ENCODE measurements at regions not wholly inside any gene's neighbourhood (a gene's known extent, or its start where the extent isn't known, plus 50 kb on each side); places are given as distances from the start of the nearest gene placed in this dataset.

- Histone ChIP-seq H3K27me3 (no peaks in the 10 kb centered on the region), H3K36me3 (no peaks in the 10 kb centered on the region), H3K4me1 (no peaks in the 10 kb centered on the region), H3K4me3 (ENCODE audit: low read depth, low read length) (no peak overlapping the region), H3K9me3 (no peaks in the 10 kb centered on the region)
- no peak for TF ChIP-seq CTCF (IDR thresholded peaks at IDR 0.05; ENCODE audit: low read depth, low read length)
- no peak for DNase-seq
These were observed 54.9 kb upstream of the PDE5A start for GRCh38 chr4:119683518-119683917.

- Histone ChIP-seq H3K4me3 (ENCODE audit: low read depth, low read length) (no peak overlapping the region), H3K36me3 (no peaks in the 10 kb centered on the region), H3K9me3 (no peaks in the 10 kb centered on the region), H3K27me3 (no peaks in the 10 kb centered on the region), H3K4me1 (no peaks in the 10 kb centered on the region)
- no peak for TF ChIP-seq CTCF (IDR thresholded peaks at IDR 0.05; ENCODE audit: low read depth, low read length)
- DNase-seq = no peak
These were observed 53.5 kb upstream of the PDE5A start for GRCh38 chr4:119682099-119682498.

GRCh38 chr4:119679251-119679650 lies 50.6 kb upstream of the PDE5A start:
- no peak for DNase-seq
- H3K4me3 ChIP-seq (ENCODE audit: low read depth, low read length) = no peak overlapping the region
- no peaks in the 10 kb centered on the region for H3K36me3 ChIP-seq
- no peak for TF ChIP-seq CTCF (IDR thresholded peaks at IDR 0.05; ENCODE audit: low read depth, low read length)
- H3K9me3 ChIP-seq = no peaks in the 10 kb centered on the region
- H3K27me3 ChIP-seq = no peaks in the 10 kb centered on the region
- no peaks in the 10 kb centered on the region for H3K4me1 ChIP-seq

GRCh38 chr4:119678761-119679160 lies 50.2 kb upstream of the PDE5A start:
- no peaks in the 10 kb centered on the region for H3K4me1 ChIP-seq
- no peak for TF ChIP-seq CTCF (IDR thresholded peaks at IDR 0.05; ENCODE audit: low read depth, low read length)
- DNase-seq = no peak
- H3K36me3 ChIP-seq = no peaks in the 10 kb centered on the region
- no peaks in the 10 kb centered on the region for H3K9me3 ChIP-seq
- no peaks in the 10 kb centered on the region for H3K27me3 ChIP-seq
- no peak overlapping the region for H3K4me3 ChIP-seq (ENCODE audit: low read depth, low read length)
